ENCODE measurements at regions not wholly inside any gene's neighbourhood (a gene's known extent, or its start where the extent isn't known, plus 50 kb on each side); places are given as distances from the start of the nearest gene placed in this dataset.

DNA sequence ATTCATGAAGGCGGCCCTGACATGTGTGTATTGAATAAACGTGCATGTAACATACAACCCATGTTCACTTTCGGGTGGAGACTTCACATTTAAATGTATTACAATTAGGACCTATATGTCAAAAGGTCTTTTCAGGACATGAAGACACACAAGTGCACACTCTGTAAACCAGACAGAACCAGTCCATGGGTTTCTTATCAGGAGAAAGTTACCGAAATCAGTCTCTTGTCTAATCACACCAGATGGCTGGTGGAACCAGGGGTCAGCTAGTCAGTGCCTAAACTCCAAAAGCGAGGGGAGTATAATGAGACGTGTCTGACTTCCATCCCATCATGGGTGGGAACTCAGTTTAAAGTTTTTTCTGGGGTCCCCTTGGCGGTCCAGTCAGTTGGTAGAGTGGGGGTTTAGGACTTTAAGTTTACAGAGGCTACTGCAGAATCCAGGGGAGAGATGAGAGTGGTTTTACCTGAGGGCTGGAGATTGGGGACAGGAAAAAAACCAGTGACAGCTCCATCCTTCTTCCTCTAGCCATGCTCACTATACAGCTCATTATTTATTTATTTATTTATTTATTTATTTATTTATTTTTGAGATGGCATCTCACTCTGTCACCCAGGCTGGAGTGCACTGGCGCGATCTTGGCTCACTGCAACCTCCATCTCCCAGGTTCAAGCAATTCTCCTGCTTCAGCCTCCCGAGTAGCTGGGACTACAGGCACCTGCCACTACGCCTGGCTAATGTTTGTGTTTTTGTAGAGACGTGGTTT lies 251.3 kb upstream of the LYZL1 start:
- DNase-seq = no peak
- Histone ChIP-seq H3K4me3 (no peak overlapping the region), H3K27ac (no peak overlapping the region), H3K9me3 (no peaks in the 10 kb centered on the region), H3K36me3 (no peaks in the 10 kb centered on the region), H3K4me1 (peaks cover 0 to 20% (median 0%) of the 10 kb centered on the region in 4 donors), H3K27me3 (no peaks in the 10 kb centered on the region)
- TF ChIP-seq, protein P1, sequence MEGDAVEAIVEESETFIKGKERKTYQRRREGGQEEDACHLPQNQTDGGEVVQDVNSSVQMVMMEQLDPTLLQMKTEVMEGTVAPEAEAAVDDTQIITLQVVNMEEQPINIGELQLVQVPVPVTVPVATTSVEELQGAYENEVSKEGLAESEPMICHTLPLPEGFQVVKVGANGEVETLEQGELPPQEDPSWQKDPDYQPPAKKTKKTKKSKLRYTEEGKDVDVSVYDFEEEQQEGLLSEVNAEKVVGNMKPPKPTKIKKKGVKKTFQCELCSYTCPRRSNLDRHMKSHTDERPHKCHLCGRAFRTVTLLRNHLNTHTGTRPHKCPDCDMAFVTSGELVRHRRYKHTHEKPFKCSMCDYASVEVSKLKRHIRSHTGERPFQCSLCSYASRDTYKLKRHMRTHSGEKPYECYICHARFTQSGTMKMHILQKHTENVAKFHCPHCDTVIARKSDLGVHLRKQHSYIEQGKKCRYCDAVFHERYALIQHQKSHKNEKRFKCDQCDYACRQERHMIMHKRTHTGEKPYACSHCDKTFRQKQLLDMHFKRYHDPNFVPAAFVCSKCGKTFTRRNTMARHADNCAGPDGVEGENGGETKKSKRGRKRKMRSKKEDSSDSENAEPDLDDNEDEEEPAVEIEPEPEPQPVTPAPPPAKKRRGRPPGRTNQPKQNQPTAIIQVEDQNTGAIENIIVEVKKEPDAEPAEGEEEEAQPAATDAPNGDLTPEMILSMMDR (IDR thresholded peaks at IDR 0.05) = no peak
- intact Hi-C loops (cut with DNase I; ENCODE audit: low total_unique reads) = no loop called here

DNA sequence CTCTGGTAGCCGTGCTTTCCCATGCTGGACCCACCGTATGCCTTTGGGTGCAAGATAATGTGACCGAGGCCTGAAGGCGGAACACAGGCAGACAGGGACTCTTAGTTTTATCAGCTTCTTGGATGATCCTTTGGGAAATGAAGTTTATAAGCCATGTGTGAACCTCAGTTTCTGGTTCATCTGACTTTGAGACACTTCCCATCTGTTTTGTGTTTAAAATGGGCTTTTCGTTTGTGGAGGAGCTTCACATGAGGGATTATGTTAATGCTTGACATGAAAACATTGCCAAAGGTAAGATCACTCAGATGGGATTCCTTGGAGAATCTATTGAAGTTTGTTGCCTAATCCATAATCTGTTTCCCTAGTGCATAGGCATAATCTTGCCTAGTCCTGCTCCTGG lies 249.8 kb upstream of the LYZL1 start:
- intact Hi-C loops (cut with DNase I; ENCODE audit: low total_unique reads) = no loop called here
- H3K4me1 ChIP-seq = peaks cover 0 to 20% (median 0%) of the 10 kb centered on the region in 4 donors
- no peaks in the 10 kb centered on the region for H3K27me3 ChIP-seq
- H3K9me3 ChIP-seq = no peaks in the 10 kb centered on the region
- H3K4me3 ChIP-seq = no peak overlapping the region
- TF ChIP-seq, protein P1 (IDR thresholded peaks at IDR 0.05) = no peak
- DNase-seq = no peak
- no peak overlapping the region for H3K27ac ChIP-seq
- H3K36me3 ChIP-seq = no peaks in the 10 kb centered on the region

DNA sequence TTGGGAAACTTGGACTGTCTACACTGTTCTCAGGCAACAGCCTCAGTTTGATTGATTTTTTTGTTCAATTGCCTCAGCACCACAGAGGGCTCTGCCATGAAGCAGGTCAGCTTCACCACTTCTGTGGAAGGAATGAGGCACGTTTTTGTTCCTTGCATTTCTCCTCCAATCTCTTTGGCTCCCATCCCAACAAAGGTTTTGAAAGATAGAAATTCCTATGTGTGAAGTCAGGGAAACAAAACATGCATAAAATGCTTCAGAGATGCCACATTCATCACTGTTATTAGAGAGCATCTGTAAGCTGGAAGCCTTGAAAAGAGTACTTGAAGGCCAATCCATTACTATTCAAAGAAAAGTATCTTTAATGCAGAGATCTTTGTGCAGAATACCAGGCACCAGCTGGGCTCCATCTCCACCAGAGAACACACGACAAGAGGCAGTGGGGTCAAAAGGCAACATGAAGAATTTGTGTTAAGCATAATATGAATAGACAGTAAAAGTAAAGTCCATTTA lies 249.1 kb upstream of the LYZL1 start:
- Histone ChIP-seq H3K4me1 (peaks cover 0 to 20% (median 0%) of the 10 kb centered on the region in 4 donors), H3K4me3 (no peak overlapping the region), H3K36me3 (no peaks in the 10 kb centered on the region), H3K9me3 (no peaks in the 10 kb centered on the region), H3K27me3 (no peaks in the 10 kb centered on the region), H3K27ac (no peak overlapping the region)
- intact Hi-C loops (cut with DNase I; ENCODE audit: low total_unique reads) = no loop called here
- TF ChIP-seq, protein P1 (IDR thresholded peaks at IDR 0.05) = no peak
- DNase-seq = no peak

DNA sequence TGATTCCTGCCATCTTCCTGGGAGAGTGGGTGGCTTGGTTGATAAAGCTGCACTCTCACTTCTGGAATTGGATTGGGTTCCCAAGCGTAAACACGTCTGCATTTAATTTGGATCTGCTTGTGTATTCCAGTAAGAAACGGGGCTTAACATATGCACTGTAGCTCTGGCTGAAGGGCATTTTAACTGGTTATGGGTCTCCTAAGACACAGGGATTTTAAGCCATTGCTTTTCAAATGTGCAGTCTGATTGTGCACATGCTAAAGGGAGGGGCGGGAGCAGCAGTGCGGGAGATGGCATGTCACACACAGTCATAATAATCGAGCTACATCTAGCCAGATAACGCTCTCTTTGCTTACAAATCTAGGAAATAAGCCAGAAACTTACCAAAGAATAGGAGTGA lies 247.3 kb upstream of the LYZL1 start:
- peaks cover 0 to 20% (median 0%) of the 10 kb centered on the region in 4 donors for H3K4me1 ChIP-seq
- H3K4me3 ChIP-seq = no peak overlapping the region
- intact Hi-C loops (cut with DNase I; ENCODE audit: low total_unique reads) = no loop called here
- H3K27ac ChIP-seq = no peak overlapping the region
- no peaks in the 10 kb centered on the region for H3K9me3 ChIP-seq
- no peaks in the 10 kb centered on the region for H3K27me3 ChIP-seq
- no peaks in the 10 kb centered on the region for H3K36me3 ChIP-seq
- TF ChIP-seq, protein P1 (IDR thresholded peaks at IDR 0.05) = no peak
- no peak for DNase-seq

DNA sequence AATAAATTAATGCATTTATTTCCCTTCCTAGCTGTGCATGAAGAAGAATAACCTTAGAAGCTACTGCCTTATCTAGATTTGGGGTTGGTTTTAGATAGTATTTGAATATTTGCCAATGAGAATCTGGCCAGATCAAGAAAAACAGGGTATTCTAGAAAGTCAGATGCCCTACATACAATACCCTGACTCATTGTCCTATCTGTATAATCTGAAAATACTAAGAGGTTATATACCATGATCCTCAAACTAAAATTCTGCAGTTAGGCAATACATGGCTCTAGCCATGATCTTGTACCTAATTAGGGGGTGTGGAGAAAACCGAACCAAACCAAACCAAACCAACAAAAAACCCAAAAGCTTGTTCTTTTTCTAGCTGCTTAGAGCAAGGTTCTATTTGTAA lies 240.4 kb upstream of the LYZL1 start:
- Histone ChIP-seq H3K4me1 (no peaks in the 10 kb centered on the region), H3K27me3 (no peaks in the 10 kb centered on the region), H3K4me3 (no peak overlapping the region), H3K27ac (no peak overlapping the region), H3K36me3 (no peaks in the 10 kb centered on the region), H3K9me3 (no peaks in the 10 kb centered on the region)
- DNase-seq = no peak
- intact Hi-C loops (cut with DNase I; ENCODE audit: low total_unique reads) = no loop called here
- TF ChIP-seq, protein P1 (IDR thresholded peaks at IDR 0.05) = no peak
